NCI-H1105 (cell line): ENCODE measurements at regions not wholly inside any gene's neighbourhood (a gene's known extent, or its start where the extent isn't known, plus 50 kb on each side); places are given as distances from the start of the nearest gene placed in this dataset.

Experiments used
- DNase-seq: peaks from one replicate; lab custom pipeline; 2025; lab: John Stamatoyannopoulos, UW

GRCh38 chr21:33155422-33155821 is 74.3 kb upstream of the IFNAR2 start:
- DNase-seq = no peak

GRCh38 chr21:33157303-33157702 is 72.4 kb upstream of the IFNAR2 start:
- DNase-seq = no peak

GRCh38 chr21:33158654-33159053 is 71.1 kb upstream of the IFNAR2 start:
- DNase-seq = no peak

DNA sequence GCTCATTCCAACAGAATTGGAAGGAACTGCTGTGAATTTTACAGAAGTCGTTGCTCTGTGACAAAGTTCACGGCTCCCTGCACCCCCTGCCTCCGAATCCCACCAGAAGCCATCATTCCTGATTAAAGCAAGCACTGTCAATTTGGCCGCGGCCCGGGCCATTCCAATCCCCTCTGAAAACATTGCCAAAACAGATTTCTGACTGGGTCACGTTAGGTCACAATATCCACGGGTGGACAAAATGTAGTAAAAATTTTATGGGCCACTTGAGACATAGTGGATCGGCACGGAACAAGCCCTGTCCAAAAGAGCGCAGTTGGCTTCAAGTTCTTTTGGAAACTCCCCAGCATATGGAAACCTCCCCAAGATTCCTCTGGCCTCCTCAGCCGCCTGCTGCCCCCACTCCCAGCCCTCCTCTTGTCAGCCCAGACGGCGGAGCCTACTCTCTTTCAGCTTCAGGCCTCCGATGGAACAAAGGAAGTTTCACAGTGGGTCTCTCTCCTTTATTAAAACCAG is 67.2 kb upstream of the IFNAR2 start:
- DNase-seq = no peak

GRCh38 chr21:33168886-33169285 is 60.9 kb upstream of the IFNAR2 start:
- DNase-seq = no peak

DNA sequence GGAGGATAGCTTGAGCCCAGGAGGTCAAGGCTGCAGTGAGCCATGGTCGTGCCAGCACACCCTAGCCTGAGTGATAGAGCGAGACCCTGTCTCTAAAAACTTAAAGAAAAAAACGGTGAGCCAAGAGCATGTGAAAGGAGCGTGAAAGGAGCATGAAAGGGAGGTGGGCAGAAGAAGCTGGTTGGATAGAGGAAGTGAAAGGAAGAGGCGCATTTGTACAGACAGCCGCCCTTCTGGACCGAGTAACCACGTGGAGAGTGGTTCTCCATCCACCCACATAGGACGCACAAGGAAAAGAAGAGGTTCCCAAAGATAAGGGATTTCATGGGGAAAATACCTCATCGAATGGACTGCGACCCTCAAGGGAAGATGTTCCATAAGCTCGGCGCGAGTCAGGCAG is 60.4 kb upstream of the IFNAR2 start:
- DNase-seq = no peak

GRCh38 chr21:33171616-33172169 is 58.0 kb upstream of the IFNAR2 start:
- DNase-seq = no peak

- DNase-seq = no peak
Observed at GRCh38 chr21:33174756-33175155, 55.0 kb upstream of the IFNAR2 start.
